GM19240 (cell line): ENCODE measurements at regions not wholly inside any gene's neighbourhood (a gene's known extent, or its start where the extent isn't known, plus 50 kb on each side); places are given as distances from the start of the nearest gene placed in this dataset.
"Not testable (repeated sequence)": the region's sequence is repeated elsewhere in the genome, so short reads cannot be mapped to it uniquely, and the experiment has no call there.

Experiments used
- DNase-seq: peaks from one replicate; pipeline ENCODE4 v3.0.0; 2011; ENCODE audit warnings: low spot score; ENCODE audit not compliant: insufficient read length

DNA sequence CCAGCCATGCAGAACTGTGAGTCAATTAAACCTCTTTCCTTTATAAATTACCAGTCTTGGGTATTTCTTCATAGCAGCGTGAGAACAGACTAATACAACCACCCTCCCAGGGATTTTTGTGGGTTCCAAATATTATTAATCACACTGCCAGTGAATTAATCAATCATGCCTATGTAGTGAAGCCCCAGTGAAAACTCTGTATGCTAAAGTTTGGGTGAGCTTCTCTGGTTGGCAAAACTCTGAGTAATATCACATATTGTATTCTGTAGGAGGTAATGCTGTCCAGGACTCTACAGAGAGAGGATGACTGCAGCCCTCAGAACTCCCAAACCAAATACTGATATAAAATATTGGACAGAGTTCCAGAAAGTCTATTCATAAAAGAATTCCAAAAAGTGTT lies 216.9 kb downstream of the RPAP3 start:
- DNase-seq: no peak

DNA sequence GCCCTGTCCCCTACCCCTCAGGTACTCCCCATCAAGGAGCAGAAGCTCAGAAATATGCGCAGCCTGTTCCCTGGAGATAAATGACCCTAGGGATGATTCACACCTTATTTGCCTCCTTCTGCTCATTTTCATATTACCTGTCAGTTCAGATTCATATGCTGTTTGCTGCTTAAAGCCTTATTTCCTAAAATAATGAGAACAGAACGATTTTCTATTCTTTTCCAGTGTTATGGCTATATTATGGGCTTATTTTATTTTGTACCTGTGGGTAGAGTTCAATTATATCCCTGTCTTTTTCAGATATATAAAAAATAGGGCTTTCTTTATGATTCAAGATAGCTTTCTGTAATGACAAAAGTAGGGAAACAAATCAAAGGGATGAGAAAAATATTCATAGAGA lies 224.8 kb downstream of the RPAP3 start:
- no peak for DNase-seq

DNA sequence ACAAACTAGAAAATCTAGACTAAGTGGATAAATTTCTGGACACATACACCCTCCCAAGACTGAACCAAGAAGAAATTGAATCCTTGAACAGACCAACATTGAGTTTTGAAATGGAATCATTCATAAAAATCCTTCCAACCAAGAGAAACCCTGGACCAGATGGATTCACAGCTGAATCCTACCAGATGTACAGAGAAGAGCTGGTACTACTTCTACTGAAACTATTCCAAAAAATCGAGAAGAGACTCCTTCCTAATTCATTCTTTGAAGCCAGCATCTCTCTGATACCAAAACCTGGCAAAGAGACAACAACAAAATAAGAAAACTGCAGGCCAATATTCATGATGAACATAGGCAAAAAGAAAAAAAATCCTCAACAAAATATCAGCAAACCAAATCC lies 227.4 kb downstream of the RPAP3 start:
- DNase-seq: no peak

DNA sequence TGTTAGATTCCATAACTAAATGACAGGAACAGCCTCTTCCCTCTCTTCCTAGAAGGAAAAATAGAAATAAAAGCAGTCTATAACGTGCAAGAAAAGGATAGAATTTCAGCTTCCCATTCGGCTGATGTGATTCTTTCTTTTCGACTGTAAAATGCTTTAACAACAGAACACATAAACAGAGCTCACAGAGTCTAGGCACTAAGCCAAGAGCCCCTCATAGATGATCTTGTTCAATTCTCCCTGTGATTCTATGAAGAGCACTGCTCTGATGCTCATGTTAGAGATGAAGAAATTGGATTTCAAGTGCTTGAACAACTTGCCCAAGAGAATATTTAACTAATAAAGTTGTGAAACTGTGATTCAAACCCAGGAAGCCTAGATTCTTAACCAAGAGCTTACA lies 232.7 kb downstream of the RPAP3 start:
- DNase-seq: no peak

DNA sequence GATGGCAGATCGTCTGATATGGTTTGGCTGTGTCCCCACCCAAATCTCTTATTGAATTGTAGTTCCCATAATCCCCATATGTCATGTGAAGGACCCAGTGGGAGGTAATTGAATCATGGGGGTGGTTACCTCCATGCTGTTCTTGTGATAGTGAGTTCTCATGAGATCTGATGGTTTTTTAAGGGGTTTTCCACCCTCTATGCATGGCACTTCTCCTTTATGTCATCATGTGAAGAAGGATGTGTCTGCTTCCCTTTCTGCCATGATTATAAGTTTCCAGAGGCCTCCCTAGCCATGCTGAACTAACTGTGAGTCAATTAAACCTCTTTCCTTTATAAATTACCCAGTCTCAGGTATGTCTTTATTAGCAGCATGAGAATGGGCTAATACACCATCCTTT lies 235.5 kb downstream of the RPAP3 start:
- not testable (repeated sequence) for DNase-seq

DNA sequence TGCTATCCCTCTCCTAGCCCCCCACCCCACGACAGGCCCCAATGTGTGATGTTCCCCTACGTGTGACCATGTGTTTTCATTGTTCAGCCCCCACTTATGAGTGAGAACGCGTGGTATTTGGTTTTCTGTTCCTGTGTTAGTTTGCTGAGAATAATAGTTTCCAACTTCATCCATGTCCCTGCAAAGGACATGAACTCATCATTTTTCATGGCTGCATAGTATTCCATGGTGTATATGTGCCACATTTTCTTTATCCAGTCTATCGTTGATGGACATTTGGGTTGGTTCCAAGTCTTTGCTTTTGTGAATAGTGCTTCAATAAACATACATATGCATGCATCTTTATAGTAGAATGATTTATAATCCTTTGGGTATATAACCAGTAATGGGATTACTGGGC lies 241.9 kb downstream of the RPAP3 start:
- not testable (repeated sequence) for DNase-seq

DNA sequence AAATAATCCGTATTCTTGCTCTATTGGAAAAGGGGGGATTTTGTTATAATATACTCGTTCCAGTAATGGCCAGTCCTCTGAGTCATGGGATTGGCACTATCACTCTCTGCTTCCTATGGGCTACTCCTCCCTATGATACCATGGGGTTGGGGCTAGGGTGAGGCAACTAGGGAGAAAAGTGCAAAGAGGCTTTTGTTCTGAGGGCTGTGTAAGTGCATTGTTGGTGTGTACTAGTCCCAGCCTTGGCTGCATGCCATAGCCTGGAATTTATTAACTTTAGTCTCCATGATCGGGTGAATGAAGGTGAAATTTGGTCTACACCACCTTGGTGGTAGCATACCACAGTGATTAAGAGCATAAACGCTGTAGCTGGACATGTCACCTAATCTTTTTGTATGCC lies 247.6 kb downstream of the RPAP3 start:
- DNase-seq: no peak

DNA sequence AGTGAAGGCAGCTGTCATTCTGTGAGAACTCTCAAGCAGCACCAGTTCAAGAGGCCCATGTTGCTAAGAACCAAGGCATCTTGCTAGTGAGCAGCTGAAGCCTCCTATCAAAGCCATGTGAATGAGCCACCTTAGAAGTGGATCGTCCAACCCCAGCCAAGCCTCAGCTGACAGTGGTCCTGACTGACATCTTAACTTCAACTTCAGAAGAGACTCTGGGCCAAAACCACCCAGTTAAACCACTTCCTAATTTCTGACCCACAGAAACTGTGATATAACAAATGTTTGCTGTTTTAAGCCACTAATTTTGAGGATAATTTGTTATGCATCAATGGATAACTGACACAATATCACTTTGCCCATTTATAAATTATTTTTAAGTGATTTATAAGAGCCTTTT lies 256.0 kb downstream of the RPAP3 start:
- no peak for DNase-seq

DNA sequence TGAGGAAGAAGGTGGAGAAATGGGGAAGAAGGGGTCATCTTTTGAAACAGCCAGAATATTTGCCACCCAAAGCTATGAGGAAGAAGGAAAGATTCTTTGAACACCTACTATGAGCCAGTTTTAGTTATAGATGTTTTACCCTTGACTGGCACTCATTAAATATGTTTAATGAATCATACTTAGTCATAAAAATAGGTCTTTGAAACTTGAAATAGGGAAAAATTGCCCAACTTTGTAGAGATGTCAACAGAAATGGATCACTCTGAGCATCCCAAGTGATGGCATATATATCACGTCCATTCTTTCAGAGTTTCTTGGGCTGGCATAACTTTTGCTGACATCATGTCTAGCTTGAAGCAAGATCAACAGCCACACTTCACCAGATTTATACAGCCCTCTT lies 263.5 kb downstream of the RPAP3 start:
- DNase-seq: no peak

DNA sequence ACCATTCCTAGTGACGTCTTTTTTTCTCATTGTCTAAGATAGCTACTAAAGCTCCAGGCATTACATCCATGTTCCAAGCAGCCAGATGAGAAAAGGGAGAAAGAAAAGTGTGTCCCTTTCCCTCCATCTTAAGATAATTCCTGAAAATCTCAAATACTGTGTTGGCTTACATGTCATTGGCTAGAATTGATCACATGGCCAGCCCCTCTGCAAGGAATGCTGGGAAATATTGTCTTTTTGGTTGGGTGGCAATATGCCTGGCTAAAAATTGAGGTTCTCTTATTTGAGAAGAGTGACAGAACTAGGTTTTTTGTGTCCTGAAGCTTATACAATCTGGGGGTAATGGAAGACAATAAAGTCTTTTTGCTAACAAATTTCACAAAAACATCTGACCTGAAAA lies 264.3 kb downstream of the RPAP3 start:
- no peak for DNase-seq

DNA sequence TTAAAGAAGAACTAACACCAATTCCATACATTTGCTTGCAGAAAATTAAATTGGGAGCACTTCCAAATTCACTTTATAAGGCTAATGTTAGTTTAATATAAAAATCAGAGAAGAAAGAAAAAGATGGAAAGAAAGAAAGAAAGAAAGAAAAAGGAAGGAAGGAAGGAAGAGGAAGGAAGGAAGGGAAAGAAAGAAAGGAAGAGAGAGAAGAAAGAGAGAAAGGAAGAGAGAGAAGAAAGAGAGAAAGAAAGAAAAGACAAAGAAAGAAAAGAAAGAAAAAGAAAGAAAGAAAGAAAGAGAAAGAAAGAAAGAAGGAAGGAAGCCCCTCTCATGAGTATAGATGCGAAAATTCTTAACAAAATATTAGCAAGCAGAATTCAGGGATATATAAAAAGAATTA lies 267.7 kb downstream of the RPAP3 start:
- DNase-seq: no peak

DNA sequence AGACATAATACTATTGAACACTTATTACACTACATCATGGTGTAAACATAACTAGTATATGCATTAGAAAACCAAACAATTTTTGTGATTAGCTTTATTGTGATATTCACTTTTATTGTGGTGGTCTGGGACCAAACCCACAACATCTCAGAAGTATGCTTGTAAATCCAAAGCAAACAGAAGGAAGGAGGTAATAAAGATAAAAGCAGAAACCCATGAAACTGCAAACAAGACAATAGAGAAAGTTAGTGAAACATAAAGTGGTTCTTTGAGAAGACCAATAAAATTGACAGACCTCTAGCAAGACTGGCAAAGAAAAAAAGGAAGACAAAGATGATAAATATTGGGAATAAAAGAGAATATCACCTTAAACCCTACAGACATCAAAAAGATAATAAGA lies 268.3 kb downstream of the RPAP3 start:
- no peak for DNase-seq

DNA sequence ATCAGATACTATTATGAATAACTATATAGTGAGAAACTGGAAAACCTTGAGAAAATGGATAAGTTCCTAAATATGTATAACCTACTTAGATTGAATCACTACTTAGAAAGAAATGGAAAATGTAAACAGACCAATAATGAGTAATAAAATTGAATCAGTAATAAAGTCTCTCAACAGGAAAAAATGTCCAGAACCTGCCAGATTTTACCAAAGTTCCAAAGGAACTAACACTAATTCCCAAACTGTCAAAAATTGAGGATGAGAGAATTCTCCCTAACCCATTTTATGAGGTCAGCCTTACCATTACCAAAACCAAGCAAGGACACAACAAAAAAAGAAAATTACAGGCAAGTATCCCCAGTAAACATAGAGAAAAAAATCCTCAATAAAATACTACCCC lies 272.0 kb downstream of the RPAP3 start:
- DNase-seq: no peak

DNA sequence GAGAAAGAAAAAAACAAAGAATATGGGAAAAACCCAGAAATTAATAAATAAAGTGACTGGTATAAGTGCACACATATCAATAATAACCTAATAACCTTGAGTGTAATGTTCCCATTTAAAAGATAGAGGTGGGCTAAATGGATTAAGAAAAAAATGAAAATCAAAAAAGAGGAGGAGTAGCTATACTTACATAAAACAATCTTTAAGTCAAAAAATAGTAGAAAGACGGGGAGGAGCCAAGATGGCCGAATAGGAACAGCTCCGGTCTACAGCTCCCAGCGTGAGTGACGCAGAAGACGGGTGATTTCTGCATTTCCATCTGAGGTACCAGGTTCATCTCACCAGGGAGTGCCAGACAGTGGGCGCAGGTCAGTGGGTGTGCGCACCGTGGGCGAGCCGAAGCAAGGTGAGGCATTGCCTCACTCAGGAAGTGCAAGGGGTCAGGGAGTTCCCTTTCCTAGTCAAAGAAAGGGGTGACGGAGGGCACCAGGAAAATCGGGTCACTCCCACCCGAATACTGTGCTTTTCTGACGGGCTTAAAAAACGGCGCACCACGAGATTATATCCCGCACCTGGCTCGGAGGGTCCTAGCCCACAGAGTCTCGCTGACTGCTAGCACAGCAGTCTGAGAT lies 279.0 kb downstream of the RPAP3 start:
- DNase-seq: not testable (repeated sequence)

DNA sequence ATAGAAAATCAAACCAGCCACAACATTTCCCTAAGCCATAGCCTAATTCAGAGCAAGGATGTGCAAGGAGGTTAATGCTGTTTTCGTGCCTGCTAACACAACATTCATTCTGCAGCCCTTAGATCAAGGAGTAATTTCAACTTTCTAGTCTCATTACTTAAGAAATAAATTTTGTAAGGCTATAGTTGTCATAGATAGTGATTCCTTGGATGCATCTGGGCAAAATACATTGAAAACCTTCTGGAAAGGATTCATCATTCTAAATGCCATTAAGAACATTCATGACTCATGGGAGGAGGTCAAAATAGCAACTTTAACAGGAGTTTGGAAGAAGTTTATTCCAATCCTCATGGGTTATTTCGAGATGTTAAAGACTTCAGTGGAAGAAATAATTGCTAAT lies 283.2 kb downstream of the RPAP3 start:
- no peak for DNase-seq

DNA sequence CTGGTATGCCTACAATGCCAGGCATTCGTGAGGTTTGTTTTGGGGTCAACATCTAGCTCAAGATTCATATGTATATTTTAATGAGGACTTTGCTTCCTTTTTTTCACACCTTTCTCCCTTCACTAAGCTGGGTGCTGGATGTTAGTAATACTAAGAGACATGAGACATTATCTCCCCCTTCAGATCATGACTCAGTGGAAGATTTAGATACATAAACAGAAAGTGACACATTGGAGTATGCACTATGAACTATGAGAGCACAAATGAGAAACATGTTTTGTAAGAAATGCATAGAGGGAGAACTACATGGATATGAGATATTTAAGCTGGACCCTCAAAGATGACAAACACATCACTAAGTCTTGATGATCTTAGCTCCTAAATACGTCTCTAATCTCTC lies 286.3 kb downstream of the RPAP3 start:
- no peak for DNase-seq

DNA sequence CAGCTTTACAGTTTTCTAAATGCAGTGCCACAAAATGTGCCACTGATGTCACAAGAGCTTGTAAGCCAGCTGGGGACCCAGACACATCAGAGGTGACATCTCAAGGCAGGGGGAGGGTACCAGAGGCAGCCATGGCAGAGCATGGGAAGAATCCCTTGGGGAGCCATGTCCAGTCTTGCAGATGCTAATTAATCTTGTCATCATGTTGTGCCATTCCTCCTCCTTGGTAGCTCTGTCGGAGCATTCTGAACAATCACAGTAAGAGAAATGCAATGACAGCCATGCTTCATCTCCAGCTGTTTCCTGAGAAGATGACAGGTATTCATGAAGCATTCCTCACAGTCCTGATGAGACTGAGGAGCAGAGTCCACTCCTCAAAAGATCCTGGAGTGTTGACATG lies 287.9 kb downstream of the RPAP3 start:
- no peak for DNase-seq

DNA sequence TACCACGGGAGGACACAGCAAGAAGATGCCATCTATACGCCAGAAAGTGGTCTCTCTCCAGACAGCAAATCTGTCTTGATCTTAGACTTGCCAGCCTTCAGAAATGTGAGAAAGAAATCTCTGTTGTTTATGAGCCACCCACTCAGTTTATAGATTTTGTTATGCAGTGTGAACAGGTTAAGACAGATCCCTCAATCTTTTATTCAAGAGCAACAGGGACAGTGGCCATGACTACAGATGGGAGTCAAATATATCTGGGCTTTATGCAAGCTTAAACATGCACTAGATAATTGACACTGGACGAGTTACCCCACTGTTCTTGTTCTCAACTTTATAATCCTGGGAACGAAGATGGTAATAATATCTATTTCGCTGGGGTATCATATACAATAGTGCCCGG lies 288.7 kb downstream of the RPAP3 start:
- no peak for DNase-seq

DNA sequence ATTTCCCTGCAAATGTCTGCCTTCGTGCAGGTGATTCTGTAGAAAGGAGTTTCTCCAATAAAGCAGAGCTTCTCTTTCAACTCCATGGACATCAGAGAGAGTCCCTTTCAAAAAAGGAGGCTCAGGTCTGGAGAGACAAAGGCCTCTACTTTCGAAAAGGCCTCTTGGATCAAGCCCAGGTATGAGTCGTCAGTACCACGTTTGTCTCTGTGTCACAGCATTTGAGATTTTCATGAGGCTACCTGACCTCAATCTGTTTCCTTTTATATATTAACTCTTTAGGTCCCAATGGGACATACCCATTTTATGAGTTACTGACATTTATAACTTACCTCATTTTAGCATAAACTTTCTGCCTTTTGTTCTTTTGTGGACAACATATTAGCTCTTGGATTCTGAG lies 290.8 kb downstream of the RPAP3 start:
- DNase-seq: no peak

DNA sequence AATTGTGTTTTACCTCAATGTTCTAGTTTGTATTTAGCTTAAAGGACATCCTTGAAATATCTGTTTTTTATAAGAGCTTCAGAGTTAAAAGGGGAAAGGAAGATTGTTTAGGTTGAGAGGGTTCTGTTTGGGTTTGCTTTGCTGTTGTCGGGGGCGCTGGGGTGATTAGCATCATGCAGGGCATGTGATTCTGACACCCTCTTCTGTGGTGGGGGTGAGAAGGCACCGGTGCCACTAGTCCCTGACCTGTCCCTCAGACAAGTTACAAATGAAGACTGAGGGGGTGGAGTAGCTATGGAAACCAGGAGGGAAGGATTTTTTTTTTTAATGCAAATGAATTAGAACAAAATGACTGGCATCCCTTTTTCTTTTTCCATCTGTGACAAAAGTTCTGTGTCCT lies 291.3 kb downstream of the RPAP3 start:
- no peak for DNase-seq

DNA sequence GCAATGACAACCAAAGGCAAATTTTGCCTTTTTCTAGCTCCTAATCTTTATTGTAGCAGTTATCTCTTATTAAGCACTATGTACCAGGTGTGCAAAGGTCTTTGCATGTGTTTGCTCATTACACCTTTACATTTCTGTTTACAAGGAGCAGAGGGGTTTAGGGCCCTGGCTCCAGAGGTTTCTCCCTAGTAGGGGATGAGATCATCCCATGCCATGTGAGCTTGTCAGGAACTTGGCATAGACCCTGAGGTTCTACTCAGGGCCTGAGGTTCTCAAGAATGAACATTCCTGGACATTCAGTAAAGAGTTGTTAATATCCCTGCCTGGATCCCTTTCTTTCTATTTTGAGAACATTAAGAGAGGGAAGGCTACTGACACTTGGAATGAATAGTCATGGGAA lies 292.0 kb downstream of the RPAP3 start:
- no peak for DNase-seq

DNA sequence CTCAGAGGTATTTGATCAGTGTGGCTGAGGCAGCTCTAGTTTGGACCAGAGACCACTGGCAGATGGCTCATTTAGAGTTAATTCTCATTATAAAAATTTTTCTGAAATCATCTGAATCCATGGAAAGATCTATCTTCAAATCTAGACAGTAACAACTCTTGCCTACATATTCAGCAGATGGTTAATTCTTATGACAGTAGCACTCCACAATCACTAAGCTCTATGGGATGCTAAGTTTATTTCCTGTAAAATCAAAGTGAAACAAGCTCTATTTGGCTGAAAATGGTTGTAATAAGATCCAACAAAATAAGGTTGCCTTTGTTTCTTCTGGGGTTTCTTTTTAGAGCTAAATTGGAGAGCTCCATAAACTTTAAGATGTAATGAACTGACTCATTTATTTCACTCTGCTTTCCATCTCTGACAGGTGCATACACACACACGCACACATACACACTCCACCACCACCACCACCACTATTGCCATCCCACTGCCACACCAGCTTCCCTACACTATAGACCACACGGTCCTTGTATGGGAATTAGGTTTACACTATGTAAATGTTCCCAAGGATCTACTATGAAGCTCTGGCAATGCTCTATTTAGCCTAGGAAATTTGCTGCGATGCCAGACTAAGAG lies 293.1 kb downstream of the RPAP3 start:
- DNase-seq: no peak

DNA sequence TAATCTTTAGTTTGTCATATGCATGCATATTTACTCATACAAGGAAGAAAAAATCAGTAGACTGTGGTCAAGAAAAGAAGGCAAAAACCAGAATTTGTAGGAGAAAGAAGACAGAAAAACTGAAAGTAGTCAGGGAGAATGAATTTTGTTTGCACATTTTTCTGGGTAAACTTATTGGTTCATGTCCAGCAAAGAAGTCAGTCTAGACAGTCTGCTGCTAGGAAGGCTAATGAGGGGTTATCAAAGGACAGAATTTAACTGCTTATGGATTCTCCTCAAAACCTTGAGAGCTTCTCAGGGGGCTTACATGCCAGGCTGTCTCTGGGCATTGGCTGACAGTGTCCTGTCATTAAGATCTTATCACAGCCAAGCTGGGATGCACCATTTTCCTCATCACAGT lies 293.9 kb downstream of the RPAP3 start:
- no peak for DNase-seq

DNA sequence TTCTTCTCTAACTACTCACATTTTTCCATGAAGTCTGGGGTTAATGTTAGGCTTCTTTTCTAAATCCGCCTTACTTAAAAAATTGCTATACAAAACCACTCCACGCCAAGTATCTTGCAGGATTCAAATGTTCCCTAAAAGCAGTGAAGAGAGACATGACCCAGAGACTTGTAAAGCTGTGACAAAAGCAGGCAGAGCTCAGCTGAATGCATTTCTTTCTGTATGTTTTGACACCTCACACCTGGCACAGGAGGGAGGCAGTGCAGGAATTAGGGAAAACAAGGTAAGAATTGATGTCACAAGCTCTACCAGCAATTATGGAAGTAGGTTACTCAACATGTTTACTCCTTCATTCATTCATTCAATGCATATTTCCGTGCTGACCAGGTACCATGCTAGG lies 295.0 kb downstream of the RPAP3 start:
- no peak for DNase-seq
